ENCODE measurements at regions not wholly inside any gene's neighbourhood (a gene's known extent, or its start where the extent isn't known, plus 50 kb on each side); places are given as distances from the start of the nearest gene placed in this dataset.

- Histone ChIP-seq H3K36me3 (ENCODE audit: control insufficient read depth, insufficient read depth, low read length) (no peaks in the 10 kb centered on the region), H3K27me3 (ENCODE audit: insufficient read depth, low read length, poor library complexity) (no peaks in the 10 kb centered on the region), H2BK5ac (ENCODE audit: low read length) (no peak overlapping the region), H3K18ac (ENCODE audit: low read length) (no peak overlapping the region), H3K4me2 (ENCODE audit: low read length) (no peak overlapping the region), H3K56ac (ENCODE audit: low read length) (no peak overlapping the region), H3K27ac (ENCODE audit: low read depth, low read length) (no peak overlapping the region), H3K4me1 (ENCODE audit: control insufficient read depth, low read depth, low read length) (no peaks in the 10 kb centered on the region), H3K79me1 (ENCODE audit: low read length) (no peaks in the 10 kb centered on the region), H3K4ac (ENCODE audit: low read depth, low read length) (no peak overlapping the region), H3K4me3 (ENCODE audit: low read length) (no peak overlapping the region), H4K8ac (ENCODE audit: low read depth, low read length) (no peak overlapping the region), H4K5ac (ENCODE audit: low read length) (no peak overlapping the region), H3K79me2 (ENCODE audit: control insufficient read depth, insufficient read depth, low read length) (no peaks in the 10 kb centered on the region), H3K23ac (ENCODE audit: low read length) (no peak overlapping the region), H3K9ac (ENCODE audit: low read length) (no peak overlapping the region), H2BK120ac (ENCODE audit: low read depth, low read length) (no peak overlapping the region), H2BK15ac (replicated peaks; ENCODE audit: low read depth) (no peak overlapping the region), H2AK5ac (ENCODE audit: low read length) (no peak overlapping the region)
- WGBS (ENCODE audit: extremely low coverage, insufficient coverage, low lambda C conversion rate): no CpG with 5 or more reads among the region's 2 CpGs
- DNase-seq: no peak
These were observed 160.1 kb downstream of the TMA16 start for GRCh38 chr4:163654621-163655020.

DNA sequence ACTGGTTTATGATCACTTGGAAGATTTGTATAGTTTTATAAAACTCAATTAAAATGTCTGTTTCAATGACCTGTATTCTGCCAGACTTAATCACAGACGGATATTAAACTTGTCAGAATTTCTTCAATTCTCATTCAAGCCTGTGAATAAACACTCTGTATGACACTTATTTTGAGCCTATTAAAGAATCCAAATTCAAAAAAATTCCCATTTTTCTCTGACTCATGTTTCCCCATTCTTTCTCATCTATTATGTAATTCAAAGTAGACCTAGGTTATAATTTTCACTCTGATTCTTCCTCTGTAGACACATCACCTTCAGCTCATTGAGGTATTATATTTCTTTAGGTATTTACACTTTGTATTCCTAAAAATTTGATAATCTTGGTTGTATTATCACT, 166.1 kb downstream of the TMA16 start:
- no peak for DNase-seq
- WGBS (ENCODE audit: extremely low coverage, insufficient coverage, low lambda C conversion rate): no CpG with 5 or more reads among the region's 1 CpG

DNA sequence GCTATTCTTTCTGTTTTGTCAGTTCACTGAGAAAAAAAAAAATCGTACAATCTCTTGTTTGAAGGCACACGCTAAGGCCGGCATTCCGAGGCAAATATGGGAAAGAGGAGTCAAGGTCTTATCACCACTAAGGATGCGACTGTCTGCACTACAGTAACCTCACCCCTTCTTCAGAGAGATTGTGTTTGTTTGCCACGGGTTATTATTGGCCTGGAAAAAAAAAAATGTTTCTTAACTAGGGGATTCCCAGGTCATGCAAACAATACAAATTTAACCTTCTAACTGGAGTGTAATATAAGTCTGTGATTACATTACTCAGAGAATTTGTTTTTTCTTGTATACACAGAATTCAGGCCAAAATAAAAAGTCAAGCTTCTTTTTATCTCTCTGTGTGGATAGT, 168.3 kb downstream of the TMA16 start:
- Histone ChIP-seq H2BK15ac (replicated peaks; ENCODE audit: low read depth) (no peak overlapping the region), H3K79me1 (ENCODE audit: low read length) (no peaks in the 10 kb centered on the region), H4K8ac (ENCODE audit: low read depth, low read length) (no peak overlapping the region), H3K56ac (ENCODE audit: low read length) (no peak overlapping the region), H3K27ac (ENCODE audit: low read depth, low read length) (no peak overlapping the region), H2BK120ac (ENCODE audit: low read depth, low read length) (no peak overlapping the region), H3K9ac (ENCODE audit: low read length) (no peak overlapping the region), H3K4me1 (ENCODE audit: control insufficient read depth, low read depth, low read length) (no peaks in the 10 kb centered on the region), H3K4me2 (ENCODE audit: low read length) (no peak overlapping the region), H3K4me3 (ENCODE audit: low read length) (no peak overlapping the region), H2AK5ac (ENCODE audit: low read length) (no peak overlapping the region), H3K36me3 (ENCODE audit: control insufficient read depth, insufficient read depth, low read length) (no peaks in the 10 kb centered on the region), H3K23ac (ENCODE audit: low read length) (no peak overlapping the region), H3K18ac (ENCODE audit: low read length) (no peak overlapping the region), H2BK5ac (ENCODE audit: low read length) (no peak overlapping the region), H3K4ac (ENCODE audit: low read depth, low read length) (no peak overlapping the region), H3K27me3 (ENCODE audit: insufficient read depth, low read length, poor library complexity) (no peaks in the 10 kb centered on the region), H3K79me2 (ENCODE audit: control insufficient read depth, insufficient read depth, low read length) (no peaks in the 10 kb centered on the region), H4K5ac (ENCODE audit: low read length) (no peak overlapping the region)
- DNase-seq: no peak
- no CpG with 5 or more reads among the region's 6 CpGs for WGBS (ENCODE audit: extremely low coverage, insufficient coverage, low lambda C conversion rate)

More for the DNA sequence above, 166.1 kb downstream of the TMA16 start:
- Histone ChIP-seq H3K79me2 (ENCODE audit: control insufficient read depth, insufficient read depth, low read length) (no peaks in the 10 kb centered on the region), H3K56ac (ENCODE audit: low read length) (no peak overlapping the region), H3K4ac (ENCODE audit: low read depth, low read length) (no peak overlapping the region), H3K4me2 (ENCODE audit: low read length) (no peak overlapping the region), H3K9ac (ENCODE audit: low read length) (no peak overlapping the region), H4K5ac (ENCODE audit: low read length) (no peak overlapping the region), H3K18ac (ENCODE audit: low read length) (no peak overlapping the region), H2BK5ac (ENCODE audit: low read length) (no peak overlapping the region), H3K27me3 (ENCODE audit: insufficient read depth, low read length, poor library complexity) (no peaks in the 10 kb centered on the region), H3K4me3 (ENCODE audit: low read length) (no peak overlapping the region), H3K23ac (ENCODE audit: low read length) (no peak overlapping the region), H4K8ac (ENCODE audit: low read depth, low read length) (no peak overlapping the region), H3K36me3 (ENCODE audit: control insufficient read depth, insufficient read depth, low read length) (no peaks in the 10 kb centered on the region), H2AK5ac (ENCODE audit: low read length) (no peak overlapping the region), H3K27ac (ENCODE audit: low read depth, low read length) (no peak overlapping the region), H2BK120ac (ENCODE audit: low read depth, low read length) (no peak overlapping the region), H2BK15ac (replicated peaks; ENCODE audit: low read depth) (no peak overlapping the region), H3K4me1 (ENCODE audit: control insufficient read depth, low read depth, low read length) (no peaks in the 10 kb centered on the region), H3K79me1 (ENCODE audit: low read length) (no peaks in the 10 kb centered on the region)

DNA sequence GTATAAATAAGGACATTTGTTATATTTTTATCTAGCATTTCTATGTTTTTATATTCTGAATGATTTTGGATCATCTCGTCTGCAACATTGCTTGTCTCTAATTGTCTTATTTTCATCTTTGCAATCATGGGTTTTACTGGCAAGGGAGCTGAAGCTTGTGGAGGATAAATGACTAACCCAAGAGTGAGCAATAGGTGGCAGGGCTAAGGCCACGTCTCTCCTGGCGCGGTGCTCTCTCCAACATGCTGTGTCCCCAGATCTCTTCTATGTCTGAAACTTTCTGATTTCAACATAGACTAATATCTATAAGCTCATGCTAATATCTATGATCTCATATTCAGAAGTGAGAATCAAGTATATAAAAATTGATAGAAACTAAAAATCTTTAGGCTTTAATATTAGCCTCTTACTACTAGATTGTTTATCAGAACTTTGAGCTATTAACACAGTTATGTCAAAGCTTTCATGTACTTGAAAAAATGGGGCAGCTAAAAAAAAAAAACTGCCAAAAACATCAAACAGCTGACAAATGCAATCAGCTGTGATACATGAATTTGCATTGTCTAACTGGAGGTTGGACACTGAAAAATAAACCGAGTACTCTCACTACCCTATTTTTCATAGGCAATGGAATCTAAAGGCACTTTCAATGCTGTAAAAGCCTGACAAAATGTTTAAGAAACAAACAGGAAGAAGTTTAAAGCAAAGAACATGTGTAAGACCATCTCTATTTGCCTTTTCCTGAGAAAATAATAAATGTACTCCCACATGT, 169.2 kb downstream of the TMA16 start:
- H3K56ac ChIP-seq (ENCODE audit: low read length): no peak overlapping the region
- WGBS (ENCODE audit: extremely low coverage, insufficient coverage, low lambda C conversion rate): no CpG with 5 or more reads among the region's 5 CpGs

DNA sequence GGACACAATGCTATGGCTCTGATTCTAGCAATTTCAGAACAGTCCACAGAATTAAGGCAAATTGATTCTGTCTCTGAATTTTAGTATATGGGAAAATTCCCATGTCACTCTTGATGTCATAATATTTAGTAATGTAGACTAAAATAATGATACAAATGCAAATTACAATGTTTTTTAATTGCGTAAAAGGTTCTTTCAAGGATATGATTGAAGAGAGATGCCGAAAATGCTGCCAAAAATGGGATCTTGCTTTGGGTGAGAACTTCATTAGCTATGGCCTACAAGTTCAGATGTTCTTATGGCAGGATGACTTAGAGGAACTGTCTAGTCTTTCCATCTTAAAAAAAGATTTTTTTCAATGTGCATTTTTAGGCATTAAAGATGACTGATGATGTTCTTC, 170.6 kb downstream of the TMA16 start:
- DNase-seq: no peak
- no peak overlapping the region for H3K9ac ChIP-seq (ENCODE audit: low read length)
- no peaks in the 10 kb centered on the region for H3K79me1 ChIP-seq (ENCODE audit: low read length)
- no peak overlapping the region for H3K27ac ChIP-seq (ENCODE audit: low read depth, low read length)
- H3K79me2 ChIP-seq (ENCODE audit: control insufficient read depth, insufficient read depth, low read length): no peaks in the 10 kb centered on the region
- H2BK120ac ChIP-seq (ENCODE audit: low read depth, low read length): no peak overlapping the region
- no peaks in the 10 kb centered on the region for H3K4me1 ChIP-seq (ENCODE audit: control insufficient read depth, low read depth, low read length)
- H3K18ac ChIP-seq (ENCODE audit: low read length): no peak overlapping the region
- H4K5ac ChIP-seq (ENCODE audit: low read length): no peak overlapping the region
- H3K23ac ChIP-seq (ENCODE audit: low read length): no peak overlapping the region
- H3K4me2 ChIP-seq (ENCODE audit: low read length): no peak overlapping the region
- WGBS (ENCODE audit: extremely low coverage, insufficient coverage, low lambda C conversion rate): no CpG with 5 or more reads among the region's 2 CpGs
- no peak overlapping the region for H3K4me3 ChIP-seq (ENCODE audit: low read length)
- H3K56ac ChIP-seq (ENCODE audit: low read length): no peak overlapping the region
- no peak overlapping the region for H2BK15ac ChIP-seq (replicated peaks; ENCODE audit: low read depth)
- no peak overlapping the region for H2BK5ac ChIP-seq (ENCODE audit: low read length)
- H3K4ac ChIP-seq (ENCODE audit: low read depth, low read length): no peak overlapping the region
- no peaks in the 10 kb centered on the region for H3K36me3 ChIP-seq (ENCODE audit: control insufficient read depth, insufficient read depth, low read length)
- H2AK5ac ChIP-seq (ENCODE audit: low read length): no peak overlapping the region
- H4K8ac ChIP-seq (ENCODE audit: low read depth, low read length): no peak overlapping the region
- no peaks in the 10 kb centered on the region for H3K27me3 ChIP-seq (ENCODE audit: insufficient read depth, low read length, poor library complexity)

More for the DNA sequence above, 169.2 kb downstream of the TMA16 start:
- H3K9ac ChIP-seq (ENCODE audit: low read length): no peak overlapping the region
- DNase-seq: no peak
- H4K8ac ChIP-seq (ENCODE audit: low read depth, low read length): no peak overlapping the region
- H2AK5ac ChIP-seq (ENCODE audit: low read length): no peak overlapping the region
- H3K4me1 ChIP-seq (ENCODE audit: control insufficient read depth, low read depth, low read length): no peaks in the 10 kb centered on the region
- no peak overlapping the region for H3K18ac ChIP-seq (ENCODE audit: low read length)
- H3K4me3 ChIP-seq (ENCODE audit: low read length): no peak overlapping the region
- no peak overlapping the region for H4K5ac ChIP-seq (ENCODE audit: low read length)
- no peaks in the 10 kb centered on the region for H3K36me3 ChIP-seq (ENCODE audit: control insufficient read depth, insufficient read depth, low read length)
- no peak overlapping the region for H3K23ac ChIP-seq (ENCODE audit: low read length)
- H3K79me2 ChIP-seq (ENCODE audit: control insufficient read depth, insufficient read depth, low read length): no peaks in the 10 kb centered on the region
- no peak overlapping the region for H3K4me2 ChIP-seq (ENCODE audit: low read length)
- no peaks in the 10 kb centered on the region for H3K27me3 ChIP-seq (ENCODE audit: insufficient read depth, low read length, poor library complexity)
- H3K27ac ChIP-seq (ENCODE audit: low read depth, low read length): no peak overlapping the region
- H2BK120ac ChIP-seq (ENCODE audit: low read depth, low read length): no peak overlapping the region
- no peak overlapping the region for H2BK15ac ChIP-seq (replicated peaks; ENCODE audit: low read depth)
- no peaks in the 10 kb centered on the region for H3K79me1 ChIP-seq (ENCODE audit: low read length)
- H3K4ac ChIP-seq (ENCODE audit: low read depth, low read length): no peak overlapping the region
- H2BK5ac ChIP-seq (ENCODE audit: low read length): no peak overlapping the region
